Prostate gland (tissue), 2 donors: ENCODE measurements at regions not wholly inside any gene's neighbourhood (a gene's known extent, or its start where the extent isn't known, plus 50 kb on each side); places are given as distances from the start of the nearest gene placed in this dataset.

Experiments used
- DNase-seq: peaks from one replicate; pipeline ENCODE4 v3.0.0-alpha.2; 2019; ENCODE audit warnings: low spot score
- H3K27ac ChIP-seq, 2 donors: fragments of 200-600 bp; sonication (generic); 2 replicates each; pipeline ENCODE4 v1.5.1; 2017 to 2019
- H3K27me3 ChIP-seq: fragments of 200-600 bp; sonication (generic); replicated peaks from 2 replicates; pipeline ENCODE4 v1.5.1; 2019; ENCODE audit not compliant: insufficient read depth
- H3K36me3 ChIP-seq, 2 donors: fragments of 200-600 bp; sonication (generic); 1 replicate in 1 of 2; 2 replicates in 1 of 2; pipeline versions ENCODE4 v1.5.1 to v1.8.1; 2017 to 2019
- H3K4me1 ChIP-seq: fragments of 200-600 bp; sonication (generic); replicated peaks from 2 replicates; pipeline ENCODE4 v1.5.1; 2019
- H3K4me3 ChIP-seq, 2 donors: fragments of 200-600 bp; sonication (generic); 2 replicates each; pipeline ENCODE4 v1.5.1; 2017 to 2019
- H3K9me3 ChIP-seq: fragments of 200-600 bp; sonication (generic); 2 replicates; pipeline ENCODE4 v1.5.1; 2017
- CTCF ChIP-seq, 4 experiments: fragments of 200-600 bp in 2 of 4; fragments of 450-650 bp in 2 of 4; sonication (generic) in 2 of 4; IDR thresholded peaks; 1 replicate in 3 of 4; 2 replicates in 1 of 4; pipeline ENCODE4 v1.5.1; 2016 to 2019; ENCODE audit warnings: antibody characterized with exemption in 4 of 4, mild to moderate bottlenecking in 2 of 4, moderate library complexity in 2 of 4
- POLR2A ChIP-seq: fragments of 450-650 bp; IDR thresholded peaks from one replicate; pipeline ENCODE4 v1.6.1; 2016; ENCODE audit warnings: antibody characterized with exemption, mild to moderate bottlenecking
- POLR2AphosphoS5 ChIP-seq: sonication (generic); formaldehyde crosslinking; IDR thresholded peaks from one replicate; pipeline ENCODE4 v1.6.1; 2017; ENCODE audit warnings: antibody characterized with exemption
- WGBS: methylation state at CpG from one replicate; pipeline ENCODE4 v1.1.5; 2018; 5-methylcytosine and 5-hydroxymethylcytosine counted together
- intact Hi-C: fragments of 100-400 bp; cut with DNase I; formaldehyde crosslinking; loops from one replicate; pipeline ENCODE4 v1.14.2; 2022

- no peak overlapping the region for H3K27ac ChIP-seq
- H3K27me3 ChIP-seq = no peaks in the 10 kb centered on the region
- DNase-seq = no peak
- no peaks in the 10 kb centered on the region for H3K9me3 ChIP-seq
- intact Hi-C loops = no loop called here
- no peaks in the 10 kb centered on the region for H3K4me1 ChIP-seq
- 86% methylated on average over 9 of the region's 9 CpGs for WGBS
- no peak for TF ChIP-seq POLR2A
- TF ChIP-seq CTCF (IDR thresholded peaks at IDR 0.05) = no peak
- no peak for TF ChIP-seq POLR2AphosphoS5
- H3K36me3 ChIP-seq = no peaks in the 10 kb centered on the region
- H3K4me3 ChIP-seq = no peak overlapping the region
These were observed 79.4 kb downstream of the POU3F3 start for GRCh38 chr2:104933151-104933917.

- H3K27ac ChIP-seq = no peak overlapping the region
- intact Hi-C loops = no loop called here
- H3K9me3 ChIP-seq = no peaks in the 10 kb centered on the region
- 44% methylated on average over 4 of the region's 4 CpGs for WGBS
- H3K27me3 ChIP-seq = no peaks in the 10 kb centered on the region
- H3K4me1 ChIP-seq = no peaks in the 10 kb centered on the region
- no peaks in the 10 kb centered on the region for H3K36me3 ChIP-seq
- DNase-seq = no peak
- H3K4me3 ChIP-seq = no peak overlapping the region
- TF ChIP-seq CTCF (IDR thresholded peaks at IDR 0.05) (no peak), POLR2A (no peak), POLR2AphosphoS5 (no peak)
These were observed 82.6 kb downstream of the POU3F3 start for GRCh38 chr2:104936527-104936926.

GRCh38 chr2:104938231-104938941 is 84.5 kb downstream of the POU3F3 start:
- H3K27ac ChIP-seq = no peak overlapping the region
- no peaks in the 10 kb centered on the region for H3K36me3 ChIP-seq
- H3K9me3 ChIP-seq = no peaks in the 10 kb centered on the region
- TF ChIP-seq POLR2A = no peak
- no peak for TF ChIP-seq CTCF (IDR thresholded peaks at IDR 0.05)
- no peak for TF ChIP-seq POLR2AphosphoS5
- intact Hi-C loops = no loop called here
- no peak overlapping the region for H3K4me3 ChIP-seq
- no peaks in the 10 kb centered on the region for H3K4me1 ChIP-seq
- 89% methylated on average over 10 of the region's 10 CpGs for WGBS
- no peaks in the 10 kb centered on the region for H3K27me3 ChIP-seq
- DNase-seq = no peak

- no peaks in the 10 kb centered on the region for H3K9me3 ChIP-seq
- H3K36me3 ChIP-seq = no peaks in the 10 kb centered on the region
- WGBS = 47% methylated on average over 11 of the region's 11 CpGs
- no peak for TF ChIP-seq CTCF (IDR thresholded peaks at IDR 0.05)
- TF ChIP-seq POLR2A = no peak
- TF ChIP-seq POLR2AphosphoS5 = no peak
- H3K27me3 ChIP-seq = no peaks in the 10 kb centered on the region
- intact Hi-C loops = no loop called here
- DNase-seq = no peak
- no peak overlapping the region for H3K4me3 ChIP-seq
- no peak overlapping the region for H3K27ac ChIP-seq
- H3K4me1 ChIP-seq = no peaks in the 10 kb centered on the region
These were observed 85.8 kb downstream of the POU3F3 start for GRCh38 chr2:104939570-104940217.
